ENCODE measurements at regions not wholly inside any gene's neighbourhood (a gene's known extent, or its start where the extent isn't known, plus 50 kb on each side); places are given as distances from the start of the nearest gene placed in this dataset.

DNA sequence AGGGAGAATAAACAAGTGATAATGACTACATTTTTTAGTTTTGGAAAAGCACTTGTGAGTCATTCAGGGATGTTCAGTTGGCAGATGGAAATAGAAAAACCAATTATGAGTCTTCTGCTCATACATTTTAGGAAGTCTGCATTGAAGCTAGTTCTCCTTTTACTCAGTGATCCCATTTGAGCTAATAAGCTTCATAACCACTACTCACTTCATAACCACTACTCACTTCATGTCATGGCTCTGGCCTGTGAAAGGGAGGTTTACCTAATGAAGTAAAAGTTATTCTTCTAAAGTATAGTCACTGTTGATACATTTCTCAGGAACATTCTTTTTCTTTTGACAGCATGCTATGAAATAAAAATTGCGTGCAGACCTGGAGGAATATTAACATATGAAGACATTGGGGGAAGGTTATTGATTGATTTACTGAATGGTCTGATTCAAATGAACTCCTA is 948.7 kb downstream of the TSN start:
- no peak for TF ChIP-seq EP300 (IDR thresholded peaks at IDR 0.05)
- TF ChIP-seq, protein P1, sequence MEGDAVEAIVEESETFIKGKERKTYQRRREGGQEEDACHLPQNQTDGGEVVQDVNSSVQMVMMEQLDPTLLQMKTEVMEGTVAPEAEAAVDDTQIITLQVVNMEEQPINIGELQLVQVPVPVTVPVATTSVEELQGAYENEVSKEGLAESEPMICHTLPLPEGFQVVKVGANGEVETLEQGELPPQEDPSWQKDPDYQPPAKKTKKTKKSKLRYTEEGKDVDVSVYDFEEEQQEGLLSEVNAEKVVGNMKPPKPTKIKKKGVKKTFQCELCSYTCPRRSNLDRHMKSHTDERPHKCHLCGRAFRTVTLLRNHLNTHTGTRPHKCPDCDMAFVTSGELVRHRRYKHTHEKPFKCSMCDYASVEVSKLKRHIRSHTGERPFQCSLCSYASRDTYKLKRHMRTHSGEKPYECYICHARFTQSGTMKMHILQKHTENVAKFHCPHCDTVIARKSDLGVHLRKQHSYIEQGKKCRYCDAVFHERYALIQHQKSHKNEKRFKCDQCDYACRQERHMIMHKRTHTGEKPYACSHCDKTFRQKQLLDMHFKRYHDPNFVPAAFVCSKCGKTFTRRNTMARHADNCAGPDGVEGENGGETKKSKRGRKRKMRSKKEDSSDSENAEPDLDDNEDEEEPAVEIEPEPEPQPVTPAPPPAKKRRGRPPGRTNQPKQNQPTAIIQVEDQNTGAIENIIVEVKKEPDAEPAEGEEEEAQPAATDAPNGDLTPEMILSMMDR (IDR thresholded peaks at IDR 0.05), result no peak
- TF ChIP-seq POLR2A (IDR thresholded peaks at IDR 0.05), result no peak

All from ovary (tissue), 3 donors.